Esophagus (tissue), 2 donors: ENCODE measurements at regions not wholly inside any gene's neighbourhood (a gene's known extent, or its start where the extent isn't known, plus 50 kb on each side); places are given as distances from the start of the nearest gene placed in this dataset.

Experiments
- H3K27ac ChIP-seq, 2 donors: one replicate each; pipeline ENCODE4 v1.5.1; 2013; ENCODE audit warnings: low read depth in 2 of 2, mild to moderate bottlenecking in 2 of 2, inconsistent platforms in 1 of 2, low read length in 1 of 2, moderate library complexity in 1 of 2
- H3K27me3 ChIP-seq, 2 donors: one replicate each; pipeline ENCODE4 v1.6.1; 2013; ENCODE audit warnings: low read length in 2 of 2, control low read depth in 1 of 2, mild to moderate bottlenecking in 1 of 2; ENCODE audit not compliant: insufficient read depth in 2 of 2, control insufficient read depth in 1 of 2
- H3K36me3 ChIP-seq, 2 donors: one replicate each; pipeline ENCODE4 v1.6.1; 2013; ENCODE audit warnings: low read length in 1 of 2; ENCODE audit not compliant: control insufficient read depth in 2 of 2, insufficient read depth in 2 of 2
- H3K4me1 ChIP-seq, 2 donors: one replicate each; pipeline ENCODE4 v1.6.1; 2013; ENCODE audit warnings: low read length in 1 of 2; ENCODE audit not compliant: control insufficient read depth in 2 of 2, insufficient read depth in 2 of 2
- H3K4me3 ChIP-seq, 2 donors: one replicate each; pipeline ENCODE4 v1.5.1; 2013; ENCODE audit warnings: low read length in 2 of 2, mild to moderate bottlenecking in 2 of 2, low read depth in 1 of 2, moderate library complexity in 1 of 2
- H3K9me3 ChIP-seq, 2 donors: one replicate each; pipeline ENCODE4 v1.6.1; 2013; ENCODE audit warnings: mild to moderate bottlenecking in 2 of 2, low read depth in 1 of 2, low read length in 1 of 2, moderate library complexity in 1 of 2; ENCODE audit not compliant: control insufficient read depth in 2 of 2, insufficient read depth in 1 of 2
- WGBS, 2 donors: extraction: QIAGEN DNeasy Blood & Tissue Kit; methylation state at CpG; one replicate each; pipeline ENCODE4 v1.1.7; 2013; 5-methylcytosine and 5-hydroxymethylcytosine counted together
- donor health status: healthy with polysubstance abuse.
- donor health status: Bipolar disorder and iron deficiency.

DNA sequence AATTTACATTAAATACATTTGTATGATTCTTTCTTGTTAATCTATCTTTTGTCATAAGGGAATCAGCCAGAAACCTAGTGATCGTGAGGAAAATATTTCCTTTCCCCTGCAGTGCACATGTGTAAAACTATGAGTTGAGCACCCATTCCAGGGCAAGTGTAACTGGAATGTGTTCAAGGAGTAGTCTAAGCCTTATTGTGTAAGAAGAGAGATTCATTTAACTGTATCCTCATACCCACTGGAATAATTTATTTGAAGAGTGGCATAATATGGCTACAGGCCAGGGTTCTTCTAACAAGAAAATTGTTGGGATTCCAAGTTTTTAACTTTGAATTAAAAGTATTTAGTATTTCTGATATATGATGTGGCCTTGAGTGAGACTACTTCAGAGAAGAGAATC lies 1692.7 kb downstream of the EFNA5 start:
- H3K9me3 ChIP-seq, result peaks cover 7 to 8% of the 10 kb centered on the region in 2 donors
- no peaks in the 10 kb centered on the region for H3K36me3 ChIP-seq
- H3K4me1 ChIP-seq, result no peaks in the 10 kb centered on the region
- H3K4me3 ChIP-seq, result no peak overlapping the region
- H3K27ac ChIP-seq, result no peak overlapping the region
- H3K27me3 ChIP-seq, result no peaks in the 10 kb centered on the region
- WGBS, 2 donors, result 50 to 53% methylated on average over 1 of the region's 1 CpG

DNA sequence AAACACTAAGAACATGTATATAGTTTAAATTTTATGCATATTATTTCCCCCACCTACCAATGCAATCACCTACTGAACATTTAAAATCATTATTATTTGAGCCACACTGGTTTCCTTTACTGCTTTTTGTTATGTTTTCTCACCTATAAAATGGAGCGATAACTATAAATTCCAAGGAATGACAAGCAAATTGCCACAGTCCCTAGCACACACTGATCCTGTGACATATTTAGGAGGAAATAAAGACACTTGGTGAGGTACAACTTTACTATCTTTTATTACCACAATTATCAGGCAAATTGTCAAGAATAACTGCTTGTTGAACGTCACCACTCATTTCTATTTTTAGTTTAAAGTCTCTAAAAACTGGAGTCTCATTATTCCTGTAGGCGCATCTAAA lies 1693.6 kb downstream of the EFNA5 start:
- H3K36me3 ChIP-seq, result no peaks in the 10 kb centered on the region
- no peaks in the 10 kb centered on the region for H3K4me1 ChIP-seq
- no peak overlapping the region for H3K4me3 ChIP-seq
- 78 to 80% methylated on average over 3 of the region's 3 CpGs for WGBS, 2 donors
- H3K27ac ChIP-seq, result no peak overlapping the region
- H3K27me3 ChIP-seq, result no peaks in the 10 kb centered on the region
- H3K9me3 ChIP-seq, result peaks cover 0 to under 1% of the 10 kb centered on the region in 2 donors

DNA sequence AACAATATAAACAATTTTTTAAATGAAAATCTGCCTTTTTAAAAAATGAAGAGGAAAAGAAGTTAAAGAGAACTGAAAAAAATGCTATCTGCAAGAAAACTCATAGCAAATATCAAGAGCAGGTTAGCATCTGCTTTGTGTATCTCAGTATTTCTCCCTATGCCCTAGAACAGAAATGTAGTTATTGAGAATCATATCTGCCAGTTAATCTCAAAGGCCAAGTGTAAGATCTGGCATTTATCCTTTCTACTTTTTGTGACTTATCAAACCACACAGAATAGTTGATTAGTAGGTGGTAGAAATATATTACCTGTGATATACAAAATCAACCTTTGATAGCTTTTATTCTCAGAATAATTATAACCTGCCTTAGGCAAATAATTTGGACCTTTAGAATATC lies 1699.8 kb downstream of the EFNA5 start:
- Histone ChIP-seq H3K4me3 (no peak overlapping the region), H3K27ac (no peak overlapping the region), H3K36me3 (no peaks in the 10 kb centered on the region), H3K4me1 (no peaks in the 10 kb centered on the region), H3K27me3 (no peaks in the 10 kb centered on the region), H3K9me3 (no peaks in the 10 kb centered on the region)

DNA sequence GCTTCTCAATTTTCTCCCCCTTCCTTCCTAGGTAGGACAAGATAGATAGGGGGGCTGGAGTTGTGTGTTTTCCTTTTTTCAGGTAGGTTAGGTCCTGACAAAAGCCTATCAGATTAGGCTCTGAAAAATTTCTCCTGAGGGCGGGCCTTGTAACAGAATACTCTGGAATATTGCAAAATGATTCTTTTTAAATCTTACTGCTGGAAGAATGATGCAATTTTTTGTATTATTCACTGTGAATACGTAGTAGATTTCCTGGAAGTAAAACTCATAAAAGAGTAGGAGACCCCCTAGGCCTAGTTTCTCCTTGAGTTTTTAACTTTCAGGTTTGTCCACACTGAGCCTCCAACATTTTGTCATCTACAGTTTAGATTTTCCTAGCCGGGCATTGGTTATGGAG lies 1701.8 kb downstream of the EFNA5 start:
- no peaks in the 10 kb centered on the region for H3K27me3 ChIP-seq
- H3K27ac ChIP-seq, result no peak overlapping the region
- WGBS, 2 donors, result 76 to 81% methylated on average over 3 of the region's 3 CpGs
- no peaks in the 10 kb centered on the region for H3K36me3 ChIP-seq
- no peak overlapping the region for H3K4me3 ChIP-seq
- H3K4me1 ChIP-seq, result no peaks in the 10 kb centered on the region
- H3K9me3 ChIP-seq, result no peaks in the 10 kb centered on the region

DNA sequence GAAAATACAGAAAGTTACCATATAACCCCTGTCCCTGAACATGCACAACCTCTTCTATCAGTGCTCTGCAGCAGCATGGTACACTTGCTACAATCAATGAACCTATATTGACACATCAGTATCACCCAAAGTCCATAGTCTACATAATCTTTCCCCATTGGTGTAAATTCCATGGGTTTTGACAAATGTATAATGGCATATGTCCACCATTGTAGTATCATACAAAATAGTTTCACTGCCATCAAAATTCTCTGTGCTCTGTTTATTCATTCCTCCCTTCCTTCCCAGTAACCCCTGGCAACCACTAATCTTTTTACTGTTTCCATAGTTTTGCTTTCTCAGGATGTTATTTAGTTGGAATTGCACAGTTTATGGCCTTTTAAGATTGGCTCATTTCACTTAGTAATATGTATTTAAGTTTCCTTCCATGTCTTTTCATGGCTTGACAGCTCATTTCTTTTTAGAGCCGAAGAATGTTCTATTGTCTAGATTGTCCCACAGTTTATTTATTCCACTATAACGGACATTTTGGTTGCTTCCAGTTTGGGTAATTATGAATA lies 1707.0 kb downstream of the EFNA5 start:
- no peaks in the 10 kb centered on the region for H3K36me3 ChIP-seq
- H3K9me3 ChIP-seq, result no peaks in the 10 kb centered on the region
- H3K4me3 ChIP-seq, result no peak overlapping the region
- WGBS, 2 donors, result 43 to 72% methylated on average over 2 of the region's 2 CpGs
- no peaks in the 10 kb centered on the region for H3K4me1 ChIP-seq
- no peak overlapping the region for H3K27ac ChIP-seq
- no peaks in the 10 kb centered on the region for H3K27me3 ChIP-seq

DNA sequence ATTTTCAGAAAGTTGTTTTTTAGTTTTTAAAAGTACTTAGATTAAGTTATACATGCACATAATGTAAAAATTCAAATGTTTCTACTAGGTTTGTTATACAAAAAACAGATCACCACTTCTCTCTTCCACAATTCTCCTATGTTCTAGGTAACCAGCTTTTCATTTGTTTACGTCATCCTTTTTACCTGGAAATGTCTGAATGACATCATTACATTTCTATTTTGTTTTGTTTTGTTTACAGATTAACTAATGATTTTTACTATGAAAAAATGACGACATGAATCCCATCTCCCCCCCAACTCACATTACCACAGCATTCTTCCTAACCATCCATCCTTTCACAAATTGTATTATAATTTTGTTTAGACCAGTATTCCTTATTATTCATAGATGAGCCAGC lies 1709.2 kb downstream of the EFNA5 start:
- no peaks in the 10 kb centered on the region for H3K4me1 ChIP-seq
- no peak overlapping the region for H3K4me3 ChIP-seq
- H3K27ac ChIP-seq, result no peak overlapping the region
- no peaks in the 10 kb centered on the region for H3K27me3 ChIP-seq
- no peaks in the 10 kb centered on the region for H3K36me3 ChIP-seq
- no peaks in the 10 kb centered on the region for H3K9me3 ChIP-seq
- WGBS, 2 donors, result 75 to 86% methylated on average over 2 of the region's 2 CpGs

DNA sequence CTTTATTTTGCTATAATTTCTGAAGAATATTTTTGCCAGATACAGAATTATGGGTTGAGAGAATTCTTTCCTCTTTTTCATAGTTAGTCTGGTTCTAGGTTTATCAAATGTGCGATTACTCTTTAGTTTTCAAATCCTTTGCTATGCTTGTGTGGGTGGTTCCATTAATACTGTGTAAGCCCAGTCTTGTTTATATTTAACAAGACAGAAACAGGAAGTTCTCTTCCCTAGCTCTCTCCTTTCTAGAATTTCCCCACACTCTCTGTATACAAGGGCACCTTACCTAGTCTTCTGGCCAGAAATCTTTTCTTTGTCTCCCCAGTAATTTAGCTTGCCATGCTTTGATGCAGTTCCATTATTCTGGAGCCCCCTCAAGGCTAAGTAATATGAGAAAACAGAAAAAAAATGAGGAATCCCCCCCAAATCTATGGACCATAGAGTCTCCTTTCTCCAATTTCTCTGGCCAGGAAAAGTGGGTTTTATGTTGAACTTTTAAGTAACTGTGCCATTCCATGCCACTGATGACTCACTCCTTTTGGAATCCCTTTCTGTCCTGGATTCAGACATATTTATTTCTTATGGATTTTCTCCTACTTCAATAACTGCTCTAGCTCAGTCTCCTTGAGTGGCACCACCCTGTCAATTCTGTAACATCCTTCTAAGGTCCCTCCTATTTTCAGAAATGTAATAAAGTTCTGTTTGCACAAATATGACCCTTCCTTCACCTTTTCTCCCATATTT lies 1714.1 kb downstream of the EFNA5 start:
- 84 to 85% methylated on average over 1 of the region's 1 CpG for WGBS, 2 donors
- Histone ChIP-seq H3K27me3 (no peaks in the 10 kb centered on the region), H3K4me3 (no peak overlapping the region), H3K27ac (no peak overlapping the region), H3K4me1 (no peaks in the 10 kb centered on the region), H3K9me3 (no peaks in the 10 kb centered on the region), H3K36me3 (no peaks in the 10 kb centered on the region)

DNA sequence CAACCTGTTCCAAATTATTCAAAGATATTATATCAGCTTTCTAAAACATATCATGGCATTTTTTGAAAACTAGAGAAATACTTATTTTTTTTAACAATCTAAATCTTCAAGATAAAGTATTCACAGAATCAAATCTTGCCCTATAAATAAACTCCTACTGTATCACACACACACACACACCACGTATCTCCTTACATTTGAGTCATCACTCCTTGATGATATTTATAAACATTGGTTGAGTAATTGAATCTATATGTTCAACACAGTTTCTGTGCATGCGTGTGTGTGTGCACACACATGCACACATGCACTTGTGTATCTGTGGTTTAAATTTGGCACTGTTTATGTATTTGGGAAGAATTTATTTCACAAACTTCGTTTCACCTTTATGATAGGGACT lies 1716.4 kb downstream of the EFNA5 start:
- 73 to 76% methylated on average over 3 of the region's 3 CpGs for WGBS, 2 donors
- Histone ChIP-seq H3K27ac (no peak overlapping the region), H3K4me3 (no peak overlapping the region), H3K9me3 (no peaks in the 10 kb centered on the region), H3K36me3 (no peaks in the 10 kb centered on the region), H3K27me3 (no peaks in the 10 kb centered on the region), H3K4me1 (no peaks in the 10 kb centered on the region)

DNA sequence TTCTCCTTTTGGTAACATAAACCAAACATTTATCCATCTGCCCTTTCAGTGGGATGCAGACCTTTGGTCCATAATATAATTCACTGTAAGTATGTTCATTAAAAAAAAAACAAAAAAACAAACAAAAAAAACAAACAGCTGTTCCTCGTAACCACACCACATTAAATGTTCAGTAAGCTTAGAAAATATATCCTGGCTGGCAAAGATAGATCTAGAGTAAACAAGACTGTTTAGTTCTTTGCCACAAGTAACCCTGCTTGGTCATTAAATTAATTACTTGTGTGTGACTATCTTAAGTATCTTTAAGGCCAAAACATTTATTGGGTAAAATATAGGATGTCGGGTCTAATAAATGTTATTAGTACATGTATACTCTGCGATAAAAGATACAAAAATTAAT lies 1717.1 kb downstream of the EFNA5 start:
- H3K9me3 ChIP-seq, result no peaks in the 10 kb centered on the region
- WGBS, 2 donors, result 85 to 87% methylated on average over 3 of the region's 3 CpGs
- no peaks in the 10 kb centered on the region for H3K27me3 ChIP-seq
- no peak overlapping the region for H3K27ac ChIP-seq
- H3K36me3 ChIP-seq, result no peaks in the 10 kb centered on the region
- no peaks in the 10 kb centered on the region for H3K4me1 ChIP-seq
- H3K4me3 ChIP-seq, result no peak overlapping the region

DNA sequence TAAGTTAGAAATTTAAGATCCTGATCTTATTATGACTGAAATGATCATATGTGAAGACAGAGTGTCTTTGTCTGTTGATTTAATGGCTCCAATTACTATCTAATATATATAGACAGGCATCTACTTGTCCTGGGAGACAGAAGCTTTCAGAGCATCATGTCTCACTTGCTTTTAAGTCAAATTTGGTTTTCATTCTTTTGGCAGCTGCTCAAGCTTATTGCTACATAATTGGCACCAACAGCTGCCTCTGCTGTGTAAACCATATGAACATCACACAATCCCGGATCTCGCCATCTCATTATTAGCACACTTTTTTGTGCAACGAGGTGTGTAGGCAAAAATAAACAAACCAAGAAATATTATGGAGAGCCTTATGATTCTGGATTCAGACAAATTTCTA lies 1717.9 kb downstream of the EFNA5 start:
- Histone ChIP-seq H3K9me3 (no peaks in the 10 kb centered on the region), H3K27me3 (no peaks in the 10 kb centered on the region), H3K4me3 (no peak overlapping the region), H3K27ac (no peak overlapping the region), H3K36me3 (no peaks in the 10 kb centered on the region), H3K4me1 (no peaks in the 10 kb centered on the region)
- 27 to 48% methylated on average over 3 of the region's 3 CpGs for WGBS, 2 donors
